ENCODE measurements at regions not wholly inside any gene's neighbourhood (a gene's known extent, or its start where the extent isn't known, plus 50 kb on each side); places are given as distances from the start of the nearest gene placed in this dataset.

DNA sequence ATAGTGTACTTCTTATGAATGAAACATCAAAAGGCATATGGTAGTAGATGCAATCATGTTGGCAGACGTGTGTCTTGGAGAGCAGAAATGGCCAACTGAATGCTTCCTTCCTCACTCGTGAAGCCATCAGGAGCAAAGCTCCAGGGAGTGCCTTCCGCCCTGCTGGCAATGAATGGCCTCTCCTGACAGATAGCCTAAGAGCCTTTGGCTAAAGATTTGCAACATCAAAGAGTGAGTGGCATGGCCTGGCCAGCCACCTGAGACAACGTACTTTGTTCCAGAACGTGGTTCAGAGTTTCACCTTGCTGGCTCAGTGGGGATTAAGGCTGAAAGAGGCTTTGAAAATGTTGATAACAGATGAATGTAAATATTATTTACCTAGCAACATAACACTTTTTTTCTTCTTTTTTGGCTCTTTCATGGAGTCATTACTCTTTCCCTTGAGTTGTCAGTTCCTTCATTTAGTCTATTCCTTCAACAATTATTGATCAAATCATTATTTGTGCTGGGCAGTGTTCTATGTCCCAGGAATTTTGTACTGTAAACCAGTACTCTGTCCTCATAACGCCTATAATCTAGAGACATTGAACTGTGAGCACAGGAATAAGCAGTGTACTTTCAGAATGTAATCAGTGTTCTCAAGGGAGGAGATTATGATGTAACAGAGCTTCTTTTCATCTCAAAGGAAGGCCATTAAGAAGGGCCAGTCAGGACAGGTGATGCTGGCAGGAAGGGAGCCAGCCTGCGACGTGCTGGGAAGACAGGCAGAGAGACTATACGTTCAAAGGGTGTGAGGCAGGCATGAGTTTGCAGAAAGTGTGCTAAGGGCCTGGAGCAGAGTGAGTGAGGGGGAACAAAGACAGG, 59.4 kb upstream of the SH3RF3 start:
- no peak for TF ChIP-seq ZNF2 (tag by site-specific recombination; IDR thresholded peaks at IDR 0.05)
- TF ChIP-seq SP3 (tag by site-specific recombination; IDR thresholded peaks at IDR 0.05) = no peak
- no peak for TF ChIP-seq ZNF433 (tag by site-specific recombination; IDR thresholded peaks at IDR 0.05; ENCODE audit: low read depth)
- TF ChIP-seq RBAK (tag by site-specific recombination; IDR thresholded peaks at IDR 0.05) = no peak
- no peak for TF ChIP-seq ZNF529 (tag by site-specific recombination; IDR thresholded peaks at IDR 0.05; ENCODE audit: insufficient replicate concordance)
- no peak for TF ChIP-seq ZNF19 (tag by site-specific recombination; IDR thresholded peaks at IDR 0.05; ENCODE audit: low read depth)
- TF ChIP-seq AEBP2 (tag by site-specific recombination; IDR thresholded peaks at IDR 0.05; ENCODE audit: borderline replicate concordance) = no peak
- TF ChIP-seq, protein P1, sequence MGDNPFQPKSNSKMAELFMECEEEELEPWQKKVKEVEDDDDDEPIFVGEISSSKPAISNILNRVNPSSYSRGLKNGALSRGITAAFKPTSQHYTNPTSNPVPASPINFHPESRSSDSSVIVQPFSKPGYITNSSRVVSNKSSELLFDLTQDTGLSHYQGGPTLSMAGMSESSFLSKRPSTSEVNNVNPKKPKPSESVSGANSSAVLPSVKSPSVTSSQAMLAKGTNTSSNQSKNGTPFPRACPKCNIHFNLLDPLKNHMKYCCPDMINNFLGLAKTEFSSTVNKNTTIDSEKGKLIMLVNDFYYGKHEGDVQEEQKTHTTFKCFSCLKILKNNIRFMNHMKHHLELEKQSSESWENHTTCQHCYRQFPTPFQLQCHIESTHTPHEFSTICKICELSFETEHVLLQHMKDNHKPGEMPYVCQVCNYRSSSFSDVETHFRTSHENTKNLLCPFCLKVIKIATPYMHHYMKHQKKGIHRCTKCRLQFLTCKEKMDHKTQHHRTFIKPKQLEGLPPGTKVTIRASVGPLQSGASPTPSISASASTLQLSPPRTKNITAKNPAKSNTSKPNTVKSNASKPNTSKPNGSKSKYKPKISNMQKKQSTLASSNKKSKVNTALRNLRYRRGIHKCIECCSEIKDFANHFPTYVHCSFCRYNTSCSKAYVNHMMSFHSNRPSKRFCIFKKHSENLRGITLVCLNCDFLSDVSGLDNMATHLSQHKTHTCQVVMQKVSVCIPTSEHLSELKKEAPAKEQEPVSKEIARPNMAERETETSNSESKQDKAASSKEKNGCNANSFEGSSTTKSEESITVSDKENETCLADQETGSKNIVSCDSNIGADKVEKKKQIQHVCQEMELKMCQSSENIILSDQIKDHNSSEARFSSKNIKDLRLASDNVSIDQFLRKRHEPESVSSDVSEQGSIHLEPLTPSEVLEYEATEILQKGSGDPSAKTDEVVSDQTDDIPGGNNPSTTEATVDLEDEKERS (tag by site-specific recombination; IDR thresholded peaks at IDR 0.05) = no peak
- no peak for TF ChIP-seq ZNF785 (tag by site-specific recombination; IDR thresholded peaks at IDR 0.05)
- TF ChIP-seq TRIM28 (IDR thresholded peaks at IDR 0.05; ENCODE audit: borderline replicate concordance, low read length) = no peak
- TF ChIP-seq INSM2 (tag by site-specific recombination; IDR thresholded peaks at IDR 0.05) = no peak
- no peak for TF ChIP-seq ZSCAN5A (tag by site-specific recombination; IDR thresholded peaks at IDR 0.05)
- TF ChIP-seq, protein P2, sequence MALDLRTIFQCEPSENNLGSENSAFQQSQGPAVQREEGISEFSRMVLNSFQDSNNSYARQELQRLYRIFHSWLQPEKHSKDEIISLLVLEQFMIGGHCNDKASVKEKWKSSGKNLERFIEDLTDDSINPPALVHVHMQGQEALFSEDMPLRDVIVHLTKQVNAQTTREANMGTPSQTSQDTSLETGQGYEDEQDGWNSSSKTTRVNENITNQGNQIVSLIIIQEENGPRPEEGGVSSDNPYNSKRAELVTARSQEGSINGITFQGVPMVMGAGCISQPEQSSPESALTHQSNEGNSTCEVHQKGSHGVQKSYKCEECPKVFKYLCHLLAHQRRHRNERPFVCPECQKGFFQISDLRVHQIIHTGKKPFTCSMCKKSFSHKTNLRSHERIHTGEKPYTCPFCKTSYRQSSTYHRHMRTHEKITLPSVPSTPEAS (tag by site-specific recombination; IDR thresholded peaks at IDR 0.05) = no peak
- TF ChIP-seq ZNF37A (tag by site-specific recombination; IDR thresholded peaks at IDR 0.05) = no peak
- TF ChIP-seq, protein P3, sequence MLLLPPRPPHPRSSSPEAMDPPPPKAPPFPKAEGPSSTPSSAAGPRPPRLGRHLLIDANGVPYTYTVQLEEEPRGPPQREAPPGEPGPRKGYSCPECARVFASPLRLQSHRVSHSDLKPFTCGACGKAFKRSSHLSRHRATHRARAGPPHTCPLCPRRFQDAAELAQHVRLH (tag by site-specific recombination; IDR thresholded peaks at IDR 0.05) = no peak
- no peaks in the 10 kb centered on the region for H3K36me3 ChIP-seq (ENCODE audit: control insufficient read depth in 2 of 2, insufficient read depth in 1 of 2, low read length in 2 of 2)
- H3K4me1 ChIP-seq (ENCODE audit: control insufficient read depth, insufficient read depth, low read length) = no peaks in the 10 kb centered on the region
- H3K4me3 ChIP-seq (ENCODE audit: low read depth, low read length) = no peak overlapping the region
- ChIA-PET CTCF (interaction anchor here (0.7 to 1.1 kb wide), 2 partner anchors 15 to 441 kb away, joined by 3 to 4 read pairs; no protein-coding TSS in a partner anchor), POLR2A (no interaction called here)
- no peak overlapping the region for H3K27ac ChIP-seq (ENCODE audit: extremely low read depth, low read depth, low read length)
- H3K9me3 ChIP-seq (ENCODE audit: control insufficient read depth, insufficient read depth, low read depth, low read length) = no peaks in the 10 kb centered on the region
